ENCODE measurements at regions not wholly inside any gene's neighbourhood (a gene's known extent, or its start where the extent isn't known, plus 50 kb on each side); places are given as distances from the start of the nearest gene placed in this dataset.

- Histone ChIP-seq H3K23ac (ENCODE audit: insufficient read length) (no peak overlapping the region), H3K27me3 (replicated peaks in 1 of 4; ENCODE audit: control insufficient read depth in 3 of 4, extremely low read depth in 1 of 4, insufficient read depth in 3 of 4, low read length in 3 of 4) (no peaks in the 10 kb centered on the region), H4K91ac (replicated peaks; ENCODE audit: insufficient read length, low read length) (no peak overlapping the region), H3K4me3 (ENCODE audit: extremely low read depth in 1 of 4, insufficient read depth in 2 of 4, low read depth in 3 of 4, low read length in 4 of 4) (no peak overlapping the region), H3K79me2 (ENCODE audit: control insufficient read depth in 1 of 2, insufficient read depth in 2 of 2, low read length in 2 of 2) (no peaks in the 10 kb centered on the region), H3K9ac (replicated peaks in 1 of 4; ENCODE audit: extremely low read depth in 1 of 4, low read depth in 3 of 4, low read length in 3 of 4) (no peak overlapping the region), H3K4ac (replicated peaks; ENCODE audit: insufficient read length, low read depth, low read length) (no peak overlapping the region), H2BK12ac (ENCODE audit: low read depth, low read length) (no peak overlapping the region), H2BK15ac (ENCODE audit: low read length) (no peak overlapping the region), H2AK5ac (ENCODE audit: low read depth, low read length) (no peak overlapping the region), H3K56ac (replicated peaks; ENCODE audit: insufficient read length, low read depth, low read length) (no peak overlapping the region), H3K14ac (ENCODE audit: insufficient read length) (no peak overlapping the region), H4K20me1 (replicated peaks in 1 of 2; ENCODE audit: control insufficient read depth in 1 of 2, insufficient read depth in 2 of 2, low read length in 2 of 2) (peaks cover 0 to 4% of the 10 kb centered on the region in 2 experiments), H3K4me2 (ENCODE audit: insufficient read depth in 1 of 2, low read depth in 2 of 2, low read length in 2 of 2) (no peak overlapping the region), H2BK20ac (ENCODE audit: low read length) (no peak overlapping the region), H2BK5ac (ENCODE audit: low read depth, low read length) (no peak overlapping the region), H2BK120ac (replicated peaks; ENCODE audit: low read depth, low read length) (no peak overlapping the region), H3K27ac (ENCODE audit: low read depth, low read length) (no peak overlapping the region), H4K8ac (ENCODE audit: extremely low read depth, insufficient read depth, low read length) (no peak overlapping the region), H3K79me1 (ENCODE audit: low read depth, low read length) (no peaks in the 10 kb centered on the region), H3K36me3 (ENCODE audit: control insufficient read depth in 2 of 4, insufficient read depth in 4 of 4, low read length in 3 of 4) (peaks cover 15 to 74% (median 44%) of the 10 kb centered on the region in 4 experiments), H3K23me2 (ENCODE audit: low read depth, low read length) (no peaks in the 10 kb centered on the region), H3K9me3 (ENCODE audit: insufficient read depth in 2 of 2, low read depth in 1 of 2, low read length in 1 of 2) (no peaks in the 10 kb centered on the region), H2AFZ (ENCODE audit: low read length) (no peak overlapping the region), H3K18ac (ENCODE audit: extremely low read depth, low read length) (no peak overlapping the region), H3K4me1 (replicated peaks in 1 of 4; ENCODE audit: control insufficient read depth in 3 of 4, insufficient read depth in 4 of 4, low read length in 3 of 4) (no peaks in the 10 kb centered on the region), H4K5ac (ENCODE audit: insufficient read length, low read depth, low read length) (no peak overlapping the region)
- ChIA-PET CTCF (ENCODE audit: partially characterized antibody) (interaction anchor here (1.0 to 2.5 kb wide), 4 partner anchors 8 to 95 kb away, joined by 3 to 19 read pairs (median 6); no protein-coding TSS in a partner anchor), POLR2A (ENCODE audit: partially characterized antibody) (interaction anchor here (0.8 to 3.1 kb wide), 12 partner anchors 8 to 100 kb away, joined by 3 to 9 read pairs (median 4); no protein-coding TSS in a partner anchor)
- FAIRE-seq (no peak), DNase-seq (ENCODE audit: low read depth in 1 of 2, low spot score in 2 of 2) (no peak)
- WGBS, 2 experiments (ENCODE audit: extremely low coverage in 1 of 2, insufficient coverage in 1 of 2, insufficient read length in 1 of 2, insufficient replicate concordance in 2 of 2, low coverage in 1 of 2, low lambda C conversion rate in 2 of 2, missing lambda C conversion rate in 1 of 2), result 97% methylated on average over 5 of the region's 5 CpGs; no CpG with 5 or more reads in 1 of the 2 experiments
- no peak for TF ChIP-seq BRCA1 (IDR thresholded peaks at IDR 0.05; ENCODE audit: low read depth, low read length)
- no peak for TF ChIP-seq CBX8 (IDR thresholded peaks at IDR 0.05; ENCODE audit: borderline replicate concordance, low read depth, low read length)
- no peak for TF ChIP-seq SRF (IDR thresholded peaks at IDR 0.05; ENCODE audit: low read depth, low read length)
- TF ChIP-seq KDM5A (IDR thresholded peaks at IDR 0.05; ENCODE audit: low read length), result no peak
- TF ChIP-seq POU5F1 (IDR thresholded peaks at IDR 0.05; ENCODE audit: low read depth, low read length), result no peak
- TF ChIP-seq NRF1 (IDR thresholded peaks at IDR 0.05; ENCODE audit: low read depth, low read length), result no peak
- TF ChIP-seq RAD21 (IDR thresholded peaks at IDR 0.05 in 1 of 2, conservative IDR thresholded peaks at IDR 0.05 in 1 of 2; ENCODE audit: low read depth in 2 of 2, low read length in 2 of 2), result no peak
- TF ChIP-seq TEAD4 (IDR thresholded peaks at IDR 0.05; ENCODE audit: low read depth, low read length), result no peak
- no peak for TF ChIP-seq PHF8 (conservative IDR thresholded peaks at IDR 0.05; ENCODE audit: low read depth, low read length)
- no peak for TF ChIP-seq KDM4A (IDR thresholded peaks at IDR 0.05; ENCODE audit: low read depth, low read length, severe bottlenecking)
- TF ChIP-seq FOSL1 (IDR thresholded peaks at IDR 0.05; ENCODE audit: insufficient read depth, low read depth, low read length), result no peak
- TF ChIP-seq, protein P1, sequence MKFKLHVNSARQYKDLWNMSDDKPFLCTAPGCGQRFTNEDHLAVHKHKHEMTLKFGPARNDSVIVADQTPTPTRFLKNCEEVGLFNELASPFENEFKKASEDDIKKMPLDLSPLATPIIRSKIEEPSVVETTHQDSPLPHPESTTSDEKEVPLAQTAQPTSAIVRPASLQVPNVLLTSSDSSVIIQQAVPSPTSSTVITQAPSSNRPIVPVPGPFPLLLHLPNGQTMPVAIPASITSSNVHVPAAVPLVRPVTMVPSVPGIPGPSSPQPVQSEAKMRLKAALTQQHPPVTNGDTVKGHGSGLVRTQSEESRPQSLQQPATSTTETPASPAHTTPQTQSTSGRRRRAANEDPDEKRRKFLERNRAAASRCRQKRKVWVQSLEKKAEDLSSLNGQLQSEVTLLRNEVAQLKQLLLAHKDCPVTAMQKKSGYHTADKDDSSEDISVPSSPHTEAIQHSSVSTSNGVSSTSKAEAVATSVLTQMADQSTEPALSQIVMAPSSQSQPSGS (IDR thresholded peaks at IDR 0.05; ENCODE audit: low read length), result no peak
- TF ChIP-seq CREB1 (IDR thresholded peaks at IDR 0.05), result no peak
- no peak for TF ChIP-seq JUND (IDR thresholded peaks at IDR 0.05; ENCODE audit: low read length)
Observed at GRCh38 chr9:92234514-92234913, 59.0 kb downstream of the IARS1 start.

All from H1 (cell line).